HG03175 (cell line): ENCODE measurements at regions not wholly inside any gene's neighbourhood (a gene's known extent, or its start where the extent isn't known, plus 50 kb on each side); places are given as distances from the start of the nearest gene placed in this dataset.

ENCODE experiments used
- ATAC-seq: cut with Tn5 transposase; IDR thresholded peaks from one replicate; pipeline ENCODE4 v1.9.1; 2021; ENCODE audit warnings: mild to moderate bottlenecking, moderate library complexity; ENCODE audit not compliant: unreplicated experiment

GRCh38 chr6:23002044-23002619 is 432.8 kb downstream of the HDGFL1 start:
- ATAC-seq, result no peak

- no peak for ATAC-seq
Measured at GRCh38 chr6:23003671-23004467, 434.5 kb downstream of the HDGFL1 start.

GRCh38 chr6:23006656-23007055 is 437.3 kb downstream of the HDGFL1 start:
- no peak for ATAC-seq

- ATAC-seq, result no peak
Measured at GRCh38 chr6:23011615-23012014, 442.2 kb downstream of the HDGFL1 start.

- ATAC-seq, result no peak
Measured at GRCh38 chr6:23013776-23014175, 444.4 kb downstream of the HDGFL1 start.

- no peak for ATAC-seq
Measured at GRCh38 chr6:23016696-23017095, 447.3 kb downstream of the HDGFL1 start.

GRCh38 chr6:23021487-23021886 is 452.1 kb downstream of the HDGFL1 start:
- ATAC-seq, result no peak

GRCh38 chr6:23027281-23027680 is 457.9 kb downstream of the HDGFL1 start:
- ATAC-seq, result no peak

GRCh38 chr6:23031986-23032385 is 462.6 kb downstream of the HDGFL1 start:
- no peak for ATAC-seq

GRCh38 chr6:23034926-23035325 is 465.6 kb downstream of the HDGFL1 start:
- ATAC-seq, result no peak

- no peak for ATAC-seq
Measured at GRCh38 chr6:23036406-23036983, 467.1 kb downstream of the HDGFL1 start.

- ATAC-seq, result no peak
Measured at GRCh38 chr6:23040899-23041298, 471.5 kb downstream of the HDGFL1 start.

- ATAC-seq, result no peak
Measured at GRCh38 chr6:23045280-23045679, 475.9 kb downstream of the HDGFL1 start.

GRCh38 chr6:23055523-23055922 is 486.2 kb downstream of the HDGFL1 start:
- no peak for ATAC-seq

GRCh38 chr6:23073821-23074220 is 504.5 kb downstream of the HDGFL1 start:
- no peak for ATAC-seq

- ATAC-seq, result no peak
Measured at GRCh38 chr6:23077772-23078171, 508.4 kb downstream of the HDGFL1 start.

GRCh38 chr6:23081701-23082100 is 512.3 kb downstream of the HDGFL1 start:
- no peak for ATAC-seq

GRCh38 chr6:23086100-23086499 is 516.7 kb downstream of the HDGFL1 start:
- ATAC-seq, result no peak

- ATAC-seq, result no peak
Measured at GRCh38 chr6:23087471-23087870, 518.1 kb downstream of the HDGFL1 start.

GRCh38 chr6:23088761-23089160 is 519.4 kb downstream of the HDGFL1 start:
- ATAC-seq, result no peak

- no peak for ATAC-seq
Measured at GRCh38 chr6:23089981-23090380, 520.6 kb downstream of the HDGFL1 start.

- no peak for ATAC-seq
Measured at GRCh38 chr6:23091795-23092194, 522.4 kb downstream of the HDGFL1 start.
